SK-N-SH treated with all-trans-retinoic acid at 6 μM for 48 hours (cell line): ENCODE measurements at regions not wholly inside any gene's neighbourhood (a gene's known extent, or its start where the extent isn't known, plus 50 kb on each side); places are given as distances from the start of the nearest gene placed in this dataset.

Experiments
- ARNTL ChIP-seq: fragments of 450-650 bp; formaldehyde crosslinking; IDR thresholded peaks from 2 replicates; pipeline ENCODE4 v1.5.0; 2020; ENCODE audit warnings: low read depth, mild to moderate bottlenecking, moderate library complexity, borderline replicate concordance
- CSDC2 ChIP-seq: fragments of 250-450 bp; sonication (Bioruptor Pico); IDR thresholded peaks from 2 replicates; pipeline ENCODE4 v1.5.0; 2020; ENCODE audit warnings: mild to moderate bottlenecking, moderate library complexity
- RARB ChIP-seq: fragments of 250-450 bp; sonication (Bioruptor Pico); IDR thresholded peaks from 2 replicates; pipeline ENCODE4 v1.8.0; 2021; ENCODE audit warnings: mild to moderate bottlenecking, moderate library complexity
- ZFP30 ChIP-seq: fragments of 450-650 bp; formaldehyde crosslinking; IDR thresholded peaks from 2 replicates; pipeline ENCODE4 v1.5.0; 2022; ENCODE audit warnings: mild to moderate bottlenecking, moderate library complexity
- ZNF70 ChIP-seq: fragments of 450-650 bp; formaldehyde crosslinking; IDR thresholded peaks from 2 replicates; pipeline ENCODE4 v1.5.0; 2020; ENCODE audit warnings: mild to moderate bottlenecking, moderate library complexity
- ZNF8 ChIP-seq: fragments of 450-650 bp; formaldehyde crosslinking; IDR thresholded peaks from 2 replicates; pipeline ENCODE4 v1.5.0; 2020; ENCODE audit warnings: mild to moderate bottlenecking, moderate library complexity
- TF ChIP-seq, protein P1 (sequence below): fragments of 250-450 bp; sonication (Bioruptor Pico); IDR thresholded peaks from 2 replicates; pipeline ENCODE4 v1.5.1; 2021; ENCODE audit warnings: mild to moderate bottlenecking, moderate library complexity
- TF ChIP-seq, protein P2 (sequence below): fragments of 250-450 bp; sonication (Bioruptor Pico); IDR thresholded peaks from 2 replicates; pipeline ENCODE4 v1.8.0; 2020; ENCODE audit warnings: mild to moderate bottlenecking, moderate library complexity, borderline replicate concordance
- TF ChIP-seq, protein P3 (sequence below): fragments of 250-450 bp; sonication (Bioruptor Pico); IDR thresholded peaks from 2 replicates; pipeline ENCODE4 v1.5.1; 2020; ENCODE audit warnings: low read depth, mild to moderate bottlenecking, moderate library complexity

DNA sequence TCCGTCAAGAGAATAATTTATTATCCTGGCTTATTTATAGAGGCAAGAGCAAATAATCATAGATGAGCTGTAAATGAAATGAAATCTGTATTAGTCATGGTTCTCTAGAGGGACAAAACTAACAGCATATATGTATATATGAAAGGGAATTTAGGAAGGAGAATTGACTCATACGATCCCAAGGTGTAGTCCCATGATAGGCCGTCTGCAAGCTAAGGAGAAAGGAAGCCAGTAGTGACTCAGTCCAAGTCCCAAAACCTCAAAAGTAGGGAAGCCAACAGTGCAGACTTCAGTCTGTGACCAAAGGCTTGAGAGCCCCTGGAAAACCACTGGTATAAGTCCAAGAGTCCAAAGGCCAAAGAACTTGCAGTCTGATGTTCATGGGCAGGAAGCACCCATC, 515.9 kb upstream of the CYLC2 start:
- TF ChIP-seq ZNF70 (no peak), RARB (no peak), CSDC2 (CRISPR knock-in tag) (no peak), ZNF8 (CRISPR knock-in tag) (no peak), ZFP30 (CRISPR knock-in tag) (no peak), ARNTL (CRISPR knock-in tag) (no peak)
- TF ChIP-seq, protein P1, sequence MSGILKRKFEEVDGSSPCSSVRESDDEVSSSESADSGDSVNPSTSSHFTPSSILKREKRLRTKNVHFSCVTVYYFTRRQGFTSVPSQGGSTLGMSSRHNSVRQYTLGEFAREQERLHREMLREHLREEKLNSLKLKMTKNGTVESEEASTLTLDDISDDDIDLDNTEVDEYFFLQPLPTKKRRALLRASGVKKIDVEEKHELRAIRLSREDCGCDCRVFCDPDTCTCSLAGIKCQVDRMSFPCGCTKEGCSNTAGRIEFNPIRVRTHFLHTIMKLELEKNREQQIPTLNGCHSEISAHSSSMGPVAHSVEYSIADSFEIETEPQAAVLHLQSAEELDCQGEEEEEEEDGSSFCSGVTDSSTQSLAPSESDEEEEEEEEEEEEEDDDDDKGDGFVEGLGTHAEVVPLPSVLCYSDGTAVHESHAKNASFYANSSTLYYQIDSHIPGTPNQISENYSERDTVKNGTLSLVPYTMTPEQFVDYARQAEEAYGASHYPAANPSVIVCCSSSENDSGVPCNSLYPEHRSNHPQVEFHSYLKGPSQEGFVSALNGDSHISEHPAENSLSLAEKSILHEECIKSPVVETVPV (CRISPR knock-in tag) = no peak
- TF ChIP-seq, protein P2, sequence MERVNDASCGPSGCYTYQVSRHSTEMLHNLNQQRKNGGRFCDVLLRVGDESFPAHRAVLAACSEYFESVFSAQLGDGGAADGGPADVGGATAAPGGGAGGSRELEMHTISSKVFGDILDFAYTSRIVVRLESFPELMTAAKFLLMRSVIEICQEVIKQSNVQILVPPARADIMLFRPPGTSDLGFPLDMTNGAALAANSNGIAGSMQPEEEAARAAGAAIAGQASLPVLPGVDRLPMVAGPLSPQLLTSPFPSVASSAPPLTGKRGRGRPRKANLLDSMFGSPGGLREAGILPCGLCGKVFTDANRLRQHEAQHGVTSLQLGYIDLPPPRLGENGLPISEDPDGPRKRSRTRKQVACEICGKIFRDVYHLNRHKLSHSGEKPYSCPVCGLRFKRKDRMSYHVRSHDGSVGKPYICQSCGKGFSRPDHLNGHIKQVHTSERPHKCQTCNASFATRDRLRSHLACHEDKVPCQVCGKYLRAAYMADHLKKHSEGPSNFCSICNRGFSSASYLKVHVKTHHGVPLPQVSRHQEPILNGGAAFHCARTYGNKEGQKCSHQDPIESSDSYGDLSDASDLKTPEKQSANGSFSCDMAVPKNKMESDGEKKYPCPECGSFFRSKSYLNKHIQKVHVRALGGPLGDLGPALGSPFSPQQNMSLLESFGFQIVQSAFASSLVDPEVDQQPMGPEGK (CRISPR knock-in tag) = no peak
- TF ChIP-seq, protein P3, sequence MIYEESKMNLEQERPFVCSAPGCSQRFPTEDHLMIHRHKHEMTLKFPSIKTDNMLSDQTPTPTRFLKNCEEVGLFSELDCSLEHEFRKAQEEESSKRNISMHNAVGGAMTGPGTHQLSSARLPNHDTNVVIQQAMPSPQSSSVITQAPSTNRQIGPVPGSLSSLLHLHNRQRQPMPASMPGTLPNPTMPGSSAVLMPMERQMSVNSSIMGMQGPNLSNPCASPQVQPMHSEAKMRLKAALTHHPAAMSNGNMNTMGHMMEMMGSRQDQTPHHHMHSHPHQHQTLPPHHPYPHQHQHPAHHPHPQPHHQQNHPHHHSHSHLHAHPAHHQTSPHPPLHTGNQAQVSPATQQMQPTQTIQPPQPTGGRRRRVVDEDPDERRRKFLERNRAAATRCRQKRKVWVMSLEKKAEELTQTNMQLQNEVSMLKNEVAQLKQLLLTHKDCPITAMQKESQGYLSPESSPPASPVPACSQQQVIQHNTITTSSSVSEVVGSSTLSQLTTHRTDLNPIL (CRISPR knock-in tag) = no peak
